ENCODE measurements at regions not wholly inside any gene's neighbourhood (a gene's known extent, or its start where the extent isn't known, plus 50 kb on each side); places are given as distances from the start of the nearest gene placed in this dataset.

- POLR2A ChIA-PET (ENCODE audit: low non-redundant PET) = no interaction called here
- intact Hi-C loops (cut with micrococcal nuclease; ENCODE audit: unreplicated experiment) = no loop called here
- Histone ChIP-seq H3K27ac (ENCODE audit: low read depth, low read length, poor library complexity, severe bottlenecking) (no peak overlapping the region), H3K4me3 (ENCODE audit: low read depth, low read length, poor library complexity, severe bottlenecking) (no peak overlapping the region), H3K4me1 (ENCODE audit: insufficient read depth, low read length, poor library complexity, severe bottlenecking) (peaks cover 6% of the 10 kb centered on the region), H3K36me3 (ENCODE audit: insufficient read depth, low read length, poor library complexity, severe bottlenecking) (no peaks in the 10 kb centered on the region), H3K27me3 (replicated peaks; ENCODE audit: insufficient read depth, low read depth, low read length, poor library complexity) (no peaks in the 10 kb centered on the region), H3K9me3 (ENCODE audit: low read depth, low read length, poor library complexity, severe bottlenecking) (no peaks in the 10 kb centered on the region)
- BruUV-seq (replicated peaks) = no TSS peak
- CTCF ChIA-PET = no interaction called here
- DNase-seq (ENCODE audit: low spot score) = no peak
- TF ChIP-seq CTCF (conservative IDR thresholded peaks at IDR 0.05; ENCODE audit: low read depth, low read length) (no peak), EZH2 (IDR thresholded peaks at IDR 0.05; ENCODE audit: borderline replicate concordance, low read depth, low read length, poor library complexity, severe bottlenecking) (no peak)
Measured at GRCh38 chr10:3241967-3242650, 69.5 kb upstream of the PITRM1 start.

- ChIA-PET CTCF (no interaction called here), POLR2A (ENCODE audit: low non-redundant PET) (no interaction called here)
- intact Hi-C loops (cut with micrococcal nuclease; ENCODE audit: unreplicated experiment) = no loop called here
- H3K27me3 ChIP-seq (replicated peaks; ENCODE audit: insufficient read depth, low read depth, low read length, poor library complexity) = no peaks in the 10 kb centered on the region
- TF ChIP-seq CTCF (conservative IDR thresholded peaks at IDR 0.05; ENCODE audit: low read depth, low read length) = no peak
- TF ChIP-seq EZH2 (IDR thresholded peaks at IDR 0.05; ENCODE audit: borderline replicate concordance, low read depth, low read length, poor library complexity, severe bottlenecking) = no peak
- H3K4me3 ChIP-seq (ENCODE audit: low read depth, low read length, poor library complexity, severe bottlenecking) = no peak overlapping the region
- no peaks in the 10 kb centered on the region for H3K36me3 ChIP-seq (ENCODE audit: insufficient read depth, low read length, poor library complexity, severe bottlenecking)
- no peaks in the 10 kb centered on the region for H3K9me3 ChIP-seq (ENCODE audit: low read depth, low read length, poor library complexity, severe bottlenecking)
- BruUV-seq (replicated peaks) = no TSS peak
- peaks cover 6% of the 10 kb centered on the region for H3K4me1 ChIP-seq (ENCODE audit: insufficient read depth, low read length, poor library complexity, severe bottlenecking)
- no peak for DNase-seq (ENCODE audit: low spot score)
- H3K27ac ChIP-seq (ENCODE audit: low read depth, low read length, poor library complexity, severe bottlenecking) = no peak overlapping the region
Measured at GRCh38 chr10:3241274-3241921, 68.8 kb upstream of the PITRM1 start.

GRCh38 chr10:3239920-3240894 is 67.6 kb upstream of the PITRM1 start:
- POLR2A ChIA-PET (ENCODE audit: low non-redundant PET) = interaction anchor here (0.5 kb wide), 1 partner anchor 1012 kb away, joined by 5 read pairs; no protein-coding TSS in a partner anchor
- H3K36me3 ChIP-seq (ENCODE audit: insufficient read depth, low read length, poor library complexity, severe bottlenecking) = no peaks in the 10 kb centered on the region
- no peak overlapping the region for H3K27ac ChIP-seq (ENCODE audit: low read depth, low read length, poor library complexity, severe bottlenecking)
- peaks cover 6% of the 10 kb centered on the region for H3K4me1 ChIP-seq (ENCODE audit: insufficient read depth, low read length, poor library complexity, severe bottlenecking)
- no peaks in the 10 kb centered on the region for H3K27me3 ChIP-seq (replicated peaks; ENCODE audit: insufficient read depth, low read depth, low read length, poor library complexity)
- CTCF ChIA-PET = no interaction called here
- H3K9me3 ChIP-seq (ENCODE audit: low read depth, low read length, poor library complexity, severe bottlenecking) = no peaks in the 10 kb centered on the region
- no peak overlapping the region for H3K4me3 ChIP-seq (ENCODE audit: low read depth, low read length, poor library complexity, severe bottlenecking)
- intact Hi-C loops (cut with micrococcal nuclease; ENCODE audit: unreplicated experiment) = loop anchor here (5.0 kb wide), 5 partner anchors 317 to 1532 kb away; no protein-coding TSS in a partner anchor
- BruUV-seq (replicated peaks) = no TSS peak
- TF ChIP-seq EZH2 (IDR thresholded peaks at IDR 0.05; ENCODE audit: borderline replicate concordance, low read depth, low read length, poor library complexity, severe bottlenecking) = no peak
- TF ChIP-seq CTCF (conservative IDR thresholded peaks at IDR 0.05; ENCODE audit: low read depth, low read length) = no peak
- no peak for DNase-seq (ENCODE audit: low spot score)

Measured in A673 (cell line).